Neural progenitor cell (in vitro differentiated cells): ENCODE measurements at regions not wholly inside any gene's neighbourhood (a gene's known extent, or its start where the extent isn't known, plus 50 kb on each side); places are given as distances from the start of the nearest gene placed in this dataset.

Source experiments
- DNase-seq: peaks from one replicate; pipeline ENCODE4 v3.0.0-alpha.2; 2016; ENCODE audit warnings: low spot score
- H2AFZ ChIP-seq: fragments of 200-600 bp; sonication (generic); replicated peaks from 2 replicates; pipeline ENCODE4 v1.6.1; 2016; ENCODE audit warnings: antibody characterized with exemption
- H3F3A ChIP-seq: fragments of 200-600 bp; sonication (generic); 2 replicates; pipeline ENCODE4 v1.6.1; 2016; ENCODE audit warnings: antibody characterized with exemption, low read depth
- H3K27ac ChIP-seq: fragments of 200-600 bp; sonication (generic); 2 replicates; pipeline ENCODE4 v1.5.1; 2016; ENCODE audit warnings: mild to moderate bottlenecking
- H3K27me3 ChIP-seq: fragments of 200-600 bp; sonication (generic); 2 replicates; pipeline ENCODE4 v1.6.1; 2016; ENCODE audit warnings: mild to moderate bottlenecking, moderate library complexity
- H3K36me3 ChIP-seq: fragments of 200-600 bp; sonication (generic); 2 replicates; pipeline ENCODE4 v1.5.1; 2016
- H3K4me1 ChIP-seq: fragments of 200-600 bp; sonication (generic); 2 replicates; pipeline ENCODE4 v1.6.1; 2016; ENCODE audit warnings: mixed run types
- H3K4me2 ChIP-seq: fragments of 200-600 bp; sonication (generic); 2 replicates; pipeline ENCODE4 v1.6.1; 2016
- H3K4me3 ChIP-seq: fragments of 200-600 bp; sonication (generic); 2 replicates; pipeline ENCODE4 v1.5.1; 2016
- H3K79me2 ChIP-seq: fragments of 200-600 bp; sonication (generic); 2 replicates; pipeline ENCODE4 v1.6.1; 2016; ENCODE audit warnings: low read depth
- H3K9ac ChIP-seq: fragments of 200-600 bp; sonication (generic); 2 replicates; pipeline ENCODE4 v1.6.1; 2016
- H3K9me3 ChIP-seq: fragments of 200-600 bp; sonication (generic); 2 replicates; pipeline ENCODE4 v1.5.1; 2016; ENCODE audit warnings: low read depth
- H4K20me1 ChIP-seq: fragments of 200-600 bp; sonication (generic); 2 replicates; pipeline ENCODE4 v1.6.1; 2016; ENCODE audit warnings: low read depth
- H3K27ac Mint-ChIP-seq: 3 replicates; pipeline ENCODE4 v1.8.0; 2021; ENCODE audit warnings: mixed read lengths
- H3K27me3 Mint-ChIP-seq: 2 replicates; pipeline ENCODE4 v1.8.0; 2022; ENCODE audit warnings: low read depth, mild to moderate bottlenecking, inconsistent platforms, moderate library complexity, mixed read lengths; ENCODE audit not compliant: insufficient read depth
- H3K36me3 Mint-ChIP-seq: 3 replicates; pipeline ENCODE4 v1.8.0; 2021; ENCODE audit warnings: mixed read lengths
- H3K4me1 Mint-ChIP-seq: 3 replicates; pipeline ENCODE4 v1.8.0; 2021; ENCODE audit warnings: mixed read lengths
- H3K4me3 Mint-ChIP-seq: 3 replicates; pipeline ENCODE4 v1.8.0; 2021; ENCODE audit warnings: mild to moderate bottlenecking, moderate library complexity, mixed read lengths
- H3K9me3 Mint-ChIP-seq: 3 replicates; pipeline ENCODE4 v1.8.0; 2020; ENCODE audit warnings: mixed read lengths
- CTCF ChIP-seq: fragments of 200-600 bp; sonication (generic); IDR thresholded peaks from 2 replicates; pipeline ENCODE4 v1.5.1; 2017; ENCODE audit warnings: antibody characterized with exemption, mild to moderate bottlenecking
- EZH2 ChIP-seq: fragments of 200-600 bp; sonication (generic); IDR thresholded peaks from 2 replicates; pipeline ENCODE4 v1.6.1; 2017; ENCODE audit warnings: antibody characterized with exemption, mild to moderate bottlenecking, moderate library complexity
- EZH2phosphoT487 ChIP-seq: fragments of 200-600 bp; sonication (generic); IDR thresholded peaks from 2 replicates; pipeline ENCODE4 v1.6.1; 2017; ENCODE audit warnings: antibody characterized with exemption

DNA sequence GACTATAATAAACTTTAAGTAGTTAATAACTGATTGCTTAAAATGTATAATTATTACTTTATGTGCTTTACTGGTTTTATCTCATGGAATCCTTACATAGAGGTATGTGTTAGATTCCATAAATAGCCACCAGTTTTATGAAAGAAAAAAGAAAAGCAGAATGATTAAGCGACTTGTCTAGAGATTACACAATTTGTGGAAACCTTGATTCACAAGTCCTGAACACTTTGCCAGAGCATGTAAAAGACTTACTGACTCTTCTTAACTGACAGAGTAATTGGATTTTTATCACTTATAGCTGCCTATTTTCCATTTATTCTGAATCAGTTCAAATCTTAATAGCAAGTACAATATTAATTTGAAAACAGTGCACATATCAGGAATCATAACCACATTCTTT is 448.7 kb upstream of the NETO1 start:
- no peaks in the 10 kb centered on the region for H3K9me3 ChIP-seq
- H3K27ac ChIP-seq: no peak overlapping the region
- TF ChIP-seq CTCF: no peak
- no peak for TF ChIP-seq EZH2
- TF ChIP-seq EZH2phosphoT487: no peak
- H3K4me1 ChIP-seq: no peaks in the 10 kb centered on the region
- H2AFZ ChIP-seq: no peak overlapping the region
- no peaks in the 10 kb centered on the region for H4K20me1 ChIP-seq
- no peak overlapping the region for H3K4me3 Mint-ChIP-seq
- no peaks in the 10 kb centered on the region for H3K79me2 ChIP-seq
- H3K36me3 Mint-ChIP-seq: no peaks in the 10 kb centered on the region
- no peaks in the 10 kb centered on the region for H3K36me3 ChIP-seq
- no peak for DNase-seq
- H3K4me1 Mint-ChIP-seq: peaks cover 7% of the 10 kb centered on the region
- H3K4me2 ChIP-seq: no peak overlapping the region
- H3K27me3 ChIP-seq: no peaks in the 10 kb centered on the region
- H3K9ac ChIP-seq: no peak overlapping the region
- H3K27me3 Mint-ChIP-seq: no peaks in the 10 kb centered on the region
- H3K27ac Mint-ChIP-seq: no peak overlapping the region
- H3K9me3 Mint-ChIP-seq: no peaks in the 10 kb centered on the region
- no peaks in the 10 kb centered on the region for H3F3A ChIP-seq
- H3K4me3 ChIP-seq: no peak overlapping the region

- H3K4me2 ChIP-seq: no peak overlapping the region
- no peaks in the 10 kb centered on the region for H4K20me1 ChIP-seq
- no peaks in the 10 kb centered on the region for H3K9me3 ChIP-seq
- no peak overlapping the region for H3K4me3 ChIP-seq
- H3K27ac ChIP-seq: no peak overlapping the region
- H3K36me3 ChIP-seq: no peaks in the 10 kb centered on the region
- DNase-seq: no peak
- H3K79me2 ChIP-seq: no peaks in the 10 kb centered on the region
- Mint-ChIP-seq H3K36me3 (no peaks in the 10 kb centered on the region), H3K9me3 (no peaks in the 10 kb centered on the region), H3K4me3 (no peak overlapping the region), H3K4me1 (peaks cover 7% of the 10 kb centered on the region), H3K27ac (no peak overlapping the region), H3K27me3 (no peaks in the 10 kb centered on the region)
- no peaks in the 10 kb centered on the region for H3K4me1 ChIP-seq
- no peaks in the 10 kb centered on the region for H3F3A ChIP-seq
- H3K27me3 ChIP-seq: no peaks in the 10 kb centered on the region
- TF ChIP-seq EZH2phosphoT487 (no peak), CTCF (no peak), EZH2 (no peak)
- no peak overlapping the region for H3K9ac ChIP-seq
- H2AFZ ChIP-seq: no peak overlapping the region
Measured at GRCh38 chr18:73315381-73315780, 447.6 kb upstream of the NETO1 start.

DNA sequence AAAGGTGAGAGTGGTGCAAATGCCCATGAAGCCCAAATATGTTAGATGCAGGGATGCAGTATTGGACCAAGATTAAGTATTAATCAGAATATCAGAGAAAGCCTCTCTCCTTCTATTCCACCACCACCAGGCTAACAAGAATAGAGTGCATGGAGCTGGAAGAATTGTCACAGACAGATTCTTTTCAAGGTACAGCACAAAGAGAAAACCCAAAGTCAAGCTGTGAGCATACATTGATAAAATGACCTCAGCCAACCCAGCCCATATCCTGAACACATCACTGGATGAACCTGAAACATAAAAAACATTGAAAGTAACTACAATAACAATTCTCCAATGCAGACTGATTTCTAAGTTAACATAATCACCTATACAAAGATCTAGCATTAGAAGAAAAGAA is 445.7 kb upstream of the NETO1 start:
- H3K9me3 Mint-ChIP-seq: no peaks in the 10 kb centered on the region
- Histone ChIP-seq H4K20me1 (no peaks in the 10 kb centered on the region), H3K9ac (no peak overlapping the region), H3K4me2 (no peak overlapping the region), H3K27me3 (no peaks in the 10 kb centered on the region), H3K9me3 (no peaks in the 10 kb centered on the region), H2AFZ (no peak overlapping the region), H3K36me3 (no peaks in the 10 kb centered on the region), H3K4me3 (no peak overlapping the region), H3F3A (no peaks in the 10 kb centered on the region), H3K4me1 (no peaks in the 10 kb centered on the region), H3K27ac (no peak overlapping the region), H3K79me2 (no peaks in the 10 kb centered on the region)
- H3K36me3 Mint-ChIP-seq: no peaks in the 10 kb centered on the region
- TF ChIP-seq EZH2phosphoT487 (no peak), EZH2 (no peak), CTCF (no peak)
- H3K27me3 Mint-ChIP-seq: no peaks in the 10 kb centered on the region
- H3K27ac Mint-ChIP-seq: no peak overlapping the region
- H3K4me1 Mint-ChIP-seq: peaks cover 7% of the 10 kb centered on the region
- H3K4me3 Mint-ChIP-seq: no peak overlapping the region
- DNase-seq: no peak

DNA sequence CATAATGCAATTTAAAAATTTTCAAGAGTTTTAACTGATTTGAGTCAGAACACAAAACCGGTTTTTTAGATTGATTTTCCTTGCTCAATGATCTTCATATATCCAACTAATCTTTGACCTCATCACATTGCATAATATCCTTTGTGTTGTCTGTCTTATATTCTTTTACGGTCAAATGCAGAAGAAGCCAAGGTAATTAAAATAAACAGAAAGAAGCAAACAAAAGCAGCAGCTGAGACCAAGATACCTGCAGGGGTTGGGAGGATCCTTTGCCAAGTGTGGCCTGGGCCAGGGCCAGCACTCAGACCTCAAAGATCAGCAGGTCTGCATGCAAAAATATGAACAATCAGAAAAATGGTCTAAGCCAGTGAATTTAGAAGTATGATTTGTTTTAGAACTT is 428.9 kb upstream of the NETO1 start:
- H3K4me2 ChIP-seq: no peak overlapping the region
- no peak overlapping the region for H3K27ac Mint-ChIP-seq
- TF ChIP-seq EZH2: no peak
- H2AFZ ChIP-seq: no peak overlapping the region
- no peak overlapping the region for H3K27ac ChIP-seq
- H3F3A ChIP-seq: no peaks in the 10 kb centered on the region
- H3K9me3 ChIP-seq: no peaks in the 10 kb centered on the region
- H3K4me3 Mint-ChIP-seq: no peak overlapping the region
- H4K20me1 ChIP-seq: no peaks in the 10 kb centered on the region
- no peaks in the 10 kb centered on the region for H3K79me2 ChIP-seq
- no peaks in the 10 kb centered on the region for H3K9me3 Mint-ChIP-seq
- no peaks in the 10 kb centered on the region for H3K36me3 Mint-ChIP-seq
- no peaks in the 10 kb centered on the region for H3K27me3 ChIP-seq
- H3K4me3 ChIP-seq: no peak overlapping the region
- no peaks in the 10 kb centered on the region for H3K36me3 ChIP-seq
- no peaks in the 10 kb centered on the region for H3K4me1 ChIP-seq
- no peaks in the 10 kb centered on the region for H3K4me1 Mint-ChIP-seq
- no peaks in the 10 kb centered on the region for H3K27me3 Mint-ChIP-seq
- H3K9ac ChIP-seq: no peak overlapping the region
- DNase-seq: no peak
